ENCODE measurements at regions not wholly inside any gene's neighbourhood (a gene's known extent, or its start where the extent isn't known, plus 50 kb on each side); places are given as distances from the start of the nearest gene placed in this dataset.
"Not testable (repeated sequence)": the region's sequence is repeated elsewhere in the genome, so short reads cannot be mapped to it uniquely, and the experiment has no call there.

- H3K36me3 Mint-ChIP-seq (ENCODE audit: insufficient read depth, unreplicated experiment): no peaks in the 10 kb centered on the region
- no TSS peak for BruUV-seq (replicated peaks)
- Histone ChIP-seq H3K4me3 (ENCODE audit: low read depth, low read length) (no peak overlapping the region), H3K9me3 (no peaks in the 10 kb centered on the region), H3K27me3 (replicated peaks; ENCODE audit: control insufficient read depth, insufficient read depth, low read length) (no peaks in the 10 kb centered on the region), H3K4me1 (peaks cover 9% of the 10 kb centered on the region), H3K36me3 (ENCODE audit: control insufficient read depth, insufficient read depth, low read length) (no peaks in the 10 kb centered on the region)
- POLR2A ChIA-PET: no interaction called here
- no peaks in the 10 kb centered on the region for H3K27me3 Mint-ChIP-seq (ENCODE audit: insufficient read depth, unreplicated experiment)
- DNase-seq: no peak
- H3K4me1 Mint-ChIP-seq (ENCODE audit: low read depth, unreplicated experiment): peaks cover 6% of the 10 kb centered on the region
- H3K4me3 Mint-ChIP-seq (ENCODE audit: unreplicated experiment): no peak overlapping the region
- no peak for TF ChIP-seq CTCF (IDR thresholded peaks at IDR 0.05; ENCODE audit: insufficient read depth in 1 of 2, low read depth in 1 of 2, low read length in 1 of 2, severe bottlenecking in 1 of 2, unreplicated experiment in 1 of 2)
- H3K27ac Mint-ChIP-seq (ENCODE audit: unreplicated experiment): no peak overlapping the region
- peaks cover 11% of the 10 kb centered on the region for H3K9me3 Mint-ChIP-seq (ENCODE audit: unreplicated experiment)
- intact Hi-C loops (cut with micrococcal nuclease; ENCODE audit: unreplicated experiment): loop anchor here (10.0 kb wide), 1 partner anchor 385 kb away; no protein-coding TSS in a partner anchor
- CTCF ChIA-PET: no interaction called here
Observed at GRCh38 chr5:102589661-102590060, 90.9 kb upstream of the SLCO6A1 start.

GRCh38 chr5:102590467-102590866 is 91.7 kb upstream of the SLCO6A1 start:
- CTCF ChIA-PET: no interaction called here
- H3K36me3 Mint-ChIP-seq (ENCODE audit: insufficient read depth, unreplicated experiment): no peaks in the 10 kb centered on the region
- no peak overlapping the region for H3K27ac Mint-ChIP-seq (ENCODE audit: unreplicated experiment)
- Histone ChIP-seq H3K9me3 (no peaks in the 10 kb centered on the region), H3K36me3 (ENCODE audit: control insufficient read depth, insufficient read depth, low read length) (no peaks in the 10 kb centered on the region), H3K27me3 (replicated peaks; ENCODE audit: control insufficient read depth, insufficient read depth, low read length) (no peaks in the 10 kb centered on the region), H3K4me3 (ENCODE audit: low read depth, low read length) (no peak overlapping the region), H3K4me1 (peaks cover 9% of the 10 kb centered on the region)
- DNase-seq: no peak
- TF ChIP-seq CTCF (IDR thresholded peaks at IDR 0.05; ENCODE audit: insufficient read depth in 1 of 2, low read depth in 1 of 2, low read length in 1 of 2, severe bottlenecking in 1 of 2, unreplicated experiment in 1 of 2): no peak
- BruUV-seq (replicated peaks): no TSS peak
- peaks cover 6% of the 10 kb centered on the region for H3K4me1 Mint-ChIP-seq (ENCODE audit: low read depth, unreplicated experiment)
- POLR2A ChIA-PET: no interaction called here
- no peak overlapping the region for H3K4me3 Mint-ChIP-seq (ENCODE audit: unreplicated experiment)
- peaks cover 12% of the 10 kb centered on the region for H3K9me3 Mint-ChIP-seq (ENCODE audit: unreplicated experiment)
- H3K27me3 Mint-ChIP-seq (ENCODE audit: insufficient read depth, unreplicated experiment): no peaks in the 10 kb centered on the region
- intact Hi-C loops (cut with micrococcal nuclease; ENCODE audit: unreplicated experiment): no loop called here

- ChIA-PET POLR2A (no interaction called here), CTCF (no interaction called here)
- H3K4me1 ChIP-seq: peaks cover 9% of the 10 kb centered on the region
- H3K27me3 ChIP-seq (replicated peaks; ENCODE audit: control insufficient read depth, insufficient read depth, low read length): no peaks in the 10 kb centered on the region
- no peaks in the 10 kb centered on the region for H3K9me3 ChIP-seq
- BruUV-seq (replicated peaks): no TSS peak
- H3K9me3 Mint-ChIP-seq (ENCODE audit: unreplicated experiment): peaks cover 12% of the 10 kb centered on the region
- intact Hi-C loops (cut with micrococcal nuclease; ENCODE audit: unreplicated experiment): no loop called here
- no peaks in the 10 kb centered on the region for H3K36me3 ChIP-seq (ENCODE audit: control insufficient read depth, insufficient read depth, low read length)
- no peak for DNase-seq
- H3K4me1 Mint-ChIP-seq (ENCODE audit: low read depth, unreplicated experiment): peaks cover 6% of the 10 kb centered on the region
- no peak overlapping the region for H3K27ac Mint-ChIP-seq (ENCODE audit: unreplicated experiment)
- no peaks in the 10 kb centered on the region for H3K36me3 Mint-ChIP-seq (ENCODE audit: insufficient read depth, unreplicated experiment)
- H3K4me3 ChIP-seq (ENCODE audit: low read depth, low read length): no peak overlapping the region
- no peak overlapping the region for H3K4me3 Mint-ChIP-seq (ENCODE audit: unreplicated experiment)
- no peaks in the 10 kb centered on the region for H3K27me3 Mint-ChIP-seq (ENCODE audit: insufficient read depth, unreplicated experiment)
- no peak for TF ChIP-seq CTCF (IDR thresholded peaks at IDR 0.05; ENCODE audit: insufficient read depth in 1 of 2, low read depth in 1 of 2, low read length in 1 of 2, severe bottlenecking in 1 of 2, unreplicated experiment in 1 of 2)
Observed at GRCh38 chr5:102591650-102592049, 92.8 kb upstream of the SLCO6A1 start.

DNA sequence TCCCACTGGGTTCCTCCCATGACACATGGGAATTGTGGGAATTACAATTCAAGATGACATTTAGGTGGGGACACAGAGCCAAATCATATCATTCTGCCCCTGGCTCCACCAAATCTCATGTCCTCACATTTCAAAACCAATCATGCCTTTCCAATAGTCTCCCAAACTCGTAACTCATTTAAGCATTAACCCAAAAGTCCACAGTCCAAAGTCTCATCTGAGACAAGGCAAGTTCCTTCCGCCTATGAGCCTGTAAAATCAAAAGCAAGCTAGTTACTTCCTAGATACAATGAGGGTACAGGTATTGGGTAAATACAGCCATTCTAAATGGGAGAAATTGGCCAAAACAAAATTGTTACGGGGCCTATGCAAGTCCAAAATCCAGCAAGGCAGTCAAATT is 93.8 kb upstream of the SLCO6A1 start:
- intact Hi-C loops (cut with micrococcal nuclease; ENCODE audit: unreplicated experiment); BruUV-seq (replicated peaks); H3K27me3 Mint-ChIP-seq (ENCODE audit: insufficient read depth, unreplicated experiment); DNase-seq; H3K36me3 Mint-ChIP-seq (ENCODE audit: insufficient read depth, unreplicated experiment); H3K9me3 ChIP-seq; H3K27ac Mint-ChIP-seq (ENCODE audit: unreplicated experiment); H3K4me1 ChIP-seq; H3K27me3 ChIP-seq (replicated peaks; ENCODE audit: control insufficient read depth, insufficient read depth, low read length); H3K4me3 ChIP-seq (ENCODE audit: low read depth, low read length); H3K4me1 Mint-ChIP-seq (ENCODE audit: low read depth, unreplicated experiment); H3K4me3 Mint-ChIP-seq (ENCODE audit: unreplicated experiment); POLR2A ChIA-PET; CTCF ChIA-PET; H3K36me3 ChIP-seq (ENCODE audit: control insufficient read depth, insufficient read depth, low read length): not testable (repeated sequence)
- H3K9me3 Mint-ChIP-seq (ENCODE audit: unreplicated experiment): peaks cover 12% of the 10 kb centered on the region
